Effector memory CD8-positive, alpha-beta T cell (primary cell): ENCODE measurements at regions not wholly inside any gene's neighbourhood (a gene's known extent, or its start where the extent isn't known, plus 50 kb on each side); places are given as distances from the start of the nearest gene placed in this dataset.

Experiments used
- ATAC-seq: fragments of 150-1000 bp; cut with Tn5 transposase; replicated peaks from 2 replicates; pipeline ENCODE4 v1.10.0; 2021; ENCODE audit warnings: mild to moderate bottlenecking, moderate library complexity
- DNase-seq, 3 experiments: peaks; one replicate each; pipeline ENCODE4 v3.0.0; 2021
- H3K27ac Mint-ChIP-seq, 2 donors: one replicate each; pipeline ENCODE4 v1.8.0; 2022; ENCODE audit warnings: mild to moderate bottlenecking in 2 of 2, mixed read lengths in 2 of 2, moderate library complexity in 2 of 2
- H3K27me3 Mint-ChIP-seq, 2 donors: one replicate each; pipeline ENCODE4 v1.8.0; 2022; ENCODE audit warnings: mixed read lengths in 2 of 2
- H3K36me3 Mint-ChIP-seq: one replicate; pipeline ENCODE4 v1.8.0; 2022; ENCODE audit warnings: mild to moderate bottlenecking, moderate library complexity, mixed read lengths; ENCODE audit not compliant: insufficient read depth
- H3K4me1 Mint-ChIP-seq, 2 donors: one replicate each; pipeline ENCODE4 v1.8.0; 2022; ENCODE audit warnings: low read depth in 2 of 2, mixed read lengths in 2 of 2
- H3K4me3 Mint-ChIP-seq, 2 donors: one replicate each; pipeline ENCODE4 v1.8.0; 2022; ENCODE audit warnings: mild to moderate bottlenecking in 2 of 2, mixed read lengths in 2 of 2, moderate library complexity in 2 of 2
- H3K9me3 Mint-ChIP-seq, 2 donors: one replicate each; pipeline ENCODE4 v1.8.0; 2022; ENCODE audit warnings: mixed read lengths in 2 of 2

GRCh38 chr15:96737408-96737807 lies 406.9 kb downstream of the NR2F2 start:
- H3K9me3 Mint-ChIP-seq: peaks cover 3 to 13% of the 10 kb centered on the region in 2 donors
- H3K36me3 Mint-ChIP-seq: no peaks in the 10 kb centered on the region
- DNase-seq (no peak), ATAC-seq (no peak)
- no peaks in the 10 kb centered on the region for H3K27me3 Mint-ChIP-seq
- H3K4me3 Mint-ChIP-seq: no peak overlapping the region
- H3K27ac Mint-ChIP-seq: no peak overlapping the region
- no peaks in the 10 kb centered on the region for H3K4me1 Mint-ChIP-seq

GRCh38 chr15:96746665-96747064 lies 416.2 kb downstream of the NR2F2 start:
- no peak for ATAC-seq
- no peak overlapping the region for H3K4me3 Mint-ChIP-seq
- no peak for DNase-seq
- H3K36me3 Mint-ChIP-seq: no peaks in the 10 kb centered on the region
- no peak overlapping the region for H3K27ac Mint-ChIP-seq
- H3K9me3 Mint-ChIP-seq: peaks cover 0 to 16% of the 10 kb centered on the region in 2 donors
- no peaks in the 10 kb centered on the region for H3K27me3 Mint-ChIP-seq
- H3K4me1 Mint-ChIP-seq: no peaks in the 10 kb centered on the region

- H3K4me3 Mint-ChIP-seq: no peak overlapping the region
- no peak for ATAC-seq
- no peaks in the 10 kb centered on the region for H3K36me3 Mint-ChIP-seq
- H3K4me1 Mint-ChIP-seq: no peaks in the 10 kb centered on the region
- H3K27me3 Mint-ChIP-seq: no peaks in the 10 kb centered on the region
- H3K27ac Mint-ChIP-seq: no peak overlapping the region
- no peak for DNase-seq
- H3K9me3 Mint-ChIP-seq: peaks cover 0 to 10% of the 10 kb centered on the region in 2 donors
These were observed 416.8 kb downstream of the NR2F2 start for GRCh38 chr15:96747291-96747690.

GRCh38 chr15:96750361-96750760 lies 419.9 kb downstream of the NR2F2 start:
- ATAC-seq (no peak), DNase-seq (no peak)
- H3K36me3 Mint-ChIP-seq: no peaks in the 10 kb centered on the region
- H3K9me3 Mint-ChIP-seq: peaks cover 0 to 3% of the 10 kb centered on the region in 2 donors
- no peaks in the 10 kb centered on the region for H3K27me3 Mint-ChIP-seq
- no peak overlapping the region for H3K27ac Mint-ChIP-seq
- H3K4me1 Mint-ChIP-seq: no peaks in the 10 kb centered on the region
- no peak overlapping the region for H3K4me3 Mint-ChIP-seq

GRCh38 chr15:96756146-96756545 lies 425.6 kb downstream of the NR2F2 start:
- ATAC-seq: no peak
- no peak overlapping the region for H3K27ac Mint-ChIP-seq

GRCh38 chr15:96756656-96757055 lies 426.2 kb downstream of the NR2F2 start:
- Mint-ChIP-seq H3K27ac (no peak overlapping the region), H3K4me1 (no peaks in the 10 kb centered on the region), H3K36me3 (no peaks in the 10 kb centered on the region), H3K9me3 (no peaks in the 10 kb centered on the region), H3K27me3 (no peaks in the 10 kb centered on the region), H3K4me3 (no peak overlapping the region)
- ATAC-seq (peak; percentile 39), DNase-seq (no peak)

More at GRCh38 chr15:96756146-96756545, 425.6 kb downstream of the NR2F2 start:
- H3K4me3 Mint-ChIP-seq: no peak overlapping the region
- DNase-seq: no peak
- no peaks in the 10 kb centered on the region for H3K27me3 Mint-ChIP-seq
- no peaks in the 10 kb centered on the region for H3K36me3 Mint-ChIP-seq
- H3K4me1 Mint-ChIP-seq: no peaks in the 10 kb centered on the region
- H3K9me3 Mint-ChIP-seq: no peaks in the 10 kb centered on the region

GRCh38 chr15:96762566-96762965 lies 432.1 kb downstream of the NR2F2 start:
- H3K4me1 Mint-ChIP-seq: no peaks in the 10 kb centered on the region

GRCh38 chr15:96764501-96764900 lies 434.0 kb downstream of the NR2F2 start:
- no peaks in the 10 kb centered on the region for H3K4me1 Mint-ChIP-seq
- peaks cover 0 to under 1% of the 10 kb centered on the region in 2 donors for H3K9me3 Mint-ChIP-seq
- H3K36me3 Mint-ChIP-seq: no peaks in the 10 kb centered on the region
- H3K27me3 Mint-ChIP-seq: no peaks in the 10 kb centered on the region
- ATAC-seq: no peak
- no peak overlapping the region for H3K27ac Mint-ChIP-seq
- DNase-seq: no peak
- H3K4me3 Mint-ChIP-seq: no peak overlapping the region

More at GRCh38 chr15:96762566-96762965, 432.1 kb downstream of the NR2F2 start:
- Mint-ChIP-seq H3K4me3 (no peak overlapping the region), H3K9me3 (no peaks in the 10 kb centered on the region), H3K27me3 (no peaks in the 10 kb centered on the region), H3K36me3 (no peaks in the 10 kb centered on the region), H3K27ac (no peak overlapping the region)
- DNase-seq (no peak), ATAC-seq (no peak)

- Mint-ChIP-seq H3K27ac (no peak overlapping the region), H3K4me1 (no peaks in the 10 kb centered on the region), H3K27me3 (no peaks in the 10 kb centered on the region), H3K9me3 (peaks cover 2 to 4% of the 10 kb centered on the region in 2 donors), H3K36me3 (no peaks in the 10 kb centered on the region), H3K4me3 (no peak overlapping the region)
- ATAC-seq (no peak), DNase-seq (no peak)
These were observed 434.4 kb downstream of the NR2F2 start for GRCh38 chr15:96764946-96765345.

GRCh38 chr15:96766366-96766765 lies 435.9 kb downstream of the NR2F2 start:
- Mint-ChIP-seq H3K27me3 (no peaks in the 10 kb centered on the region), H3K27ac (no peak overlapping the region), H3K36me3 (no peaks in the 10 kb centered on the region), H3K4me1 (no peaks in the 10 kb centered on the region), H3K4me3 (no peak overlapping the region), H3K9me3 (peaks cover 4 to 18% of the 10 kb centered on the region in 2 donors)
- ATAC-seq: no peak
- DNase-seq: no peak

GRCh38 chr15:96767703-96768434 lies 437.4 kb downstream of the NR2F2 start:
- Mint-ChIP-seq H3K4me3 (no peak overlapping the region), H3K4me1 (no peaks in the 10 kb centered on the region), H3K9me3 (peaks cover 4 to 23% of the 10 kb centered on the region in 2 donors), H3K36me3 (no peaks in the 10 kb centered on the region), H3K27ac (no peak overlapping the region), H3K27me3 (no peaks in the 10 kb centered on the region)
- ATAC-seq (no peak), DNase-seq (no peak)

- Mint-ChIP-seq H3K9me3 (peaks cover 6 to 28% of the 10 kb centered on the region in 2 donors), H3K36me3 (no peaks in the 10 kb centered on the region), H3K27ac (no peak overlapping the region), H3K4me1 (no peaks in the 10 kb centered on the region), H3K4me3 (no peak overlapping the region), H3K27me3 (no peaks in the 10 kb centered on the region)
- ATAC-seq (no peak), DNase-seq (no peak)
These were observed 437.9 kb downstream of the NR2F2 start for GRCh38 chr15:96768435-96768789.

- DNase-seq: no peak
- Mint-ChIP-seq H3K4me1 (no peaks in the 10 kb centered on the region), H3K4me3 (no peak overlapping the region), H3K27me3 (no peaks in the 10 kb centered on the region), H3K9me3 (peaks cover 9 to 28% of the 10 kb centered on the region in 2 donors), H3K27ac (no peak overlapping the region), H3K36me3 (no peaks in the 10 kb centered on the region)
- no peak for ATAC-seq
These were observed 440.5 kb downstream of the NR2F2 start for GRCh38 chr15:96771035-96771434.

GRCh38 chr15:96774216-96774615 lies 443.7 kb downstream of the NR2F2 start:
- Mint-ChIP-seq H3K9me3 (peaks cover 13 to 28% of the 10 kb centered on the region in 2 donors), H3K4me1 (no peaks in the 10 kb centered on the region), H3K36me3 (no peaks in the 10 kb centered on the region), H3K27me3 (no peaks in the 10 kb centered on the region), H3K27ac (no peak overlapping the region), H3K4me3 (no peak overlapping the region)
- no peak for DNase-seq
- no peak for ATAC-seq
